ENCODE measurements at regions not wholly inside any gene's neighbourhood (a gene's known extent, or its start where the extent isn't known, plus 50 kb on each side); places are given as distances from the start of the nearest gene placed in this dataset.
"Not testable (repeated sequence)": the region's sequence is repeated elsewhere in the genome, so short reads cannot be mapped to it uniquely, and the experiment has no call there.

DNA sequence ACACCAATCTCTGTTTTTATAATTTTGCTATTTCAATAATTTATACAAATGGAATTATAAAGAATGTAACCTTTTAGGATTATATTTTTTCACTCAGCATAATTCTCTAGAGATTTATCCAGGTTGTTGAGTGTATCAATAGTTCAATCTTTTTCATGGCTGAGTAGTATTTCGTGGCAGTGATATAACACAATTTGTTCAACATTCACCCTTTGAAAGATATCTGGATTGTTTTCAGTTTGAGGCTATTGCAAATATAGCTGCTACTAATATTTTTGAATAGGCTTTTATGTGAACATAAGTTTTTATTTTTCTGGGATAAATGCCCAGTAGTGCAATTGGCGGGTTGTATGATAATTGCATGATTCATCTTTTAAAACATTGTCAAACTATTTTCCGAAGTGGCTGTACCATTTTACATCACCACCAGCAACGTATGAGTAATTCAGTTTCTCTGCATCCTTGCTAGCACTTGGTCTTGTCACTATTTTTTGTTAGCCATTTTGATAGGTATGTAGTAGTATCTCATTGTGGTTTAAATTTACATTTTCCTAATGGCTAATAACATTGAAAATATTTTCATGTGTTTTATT, 55.6 kb upstream of the ABCD3 start:
- DNase-seq = no peak

DNA sequence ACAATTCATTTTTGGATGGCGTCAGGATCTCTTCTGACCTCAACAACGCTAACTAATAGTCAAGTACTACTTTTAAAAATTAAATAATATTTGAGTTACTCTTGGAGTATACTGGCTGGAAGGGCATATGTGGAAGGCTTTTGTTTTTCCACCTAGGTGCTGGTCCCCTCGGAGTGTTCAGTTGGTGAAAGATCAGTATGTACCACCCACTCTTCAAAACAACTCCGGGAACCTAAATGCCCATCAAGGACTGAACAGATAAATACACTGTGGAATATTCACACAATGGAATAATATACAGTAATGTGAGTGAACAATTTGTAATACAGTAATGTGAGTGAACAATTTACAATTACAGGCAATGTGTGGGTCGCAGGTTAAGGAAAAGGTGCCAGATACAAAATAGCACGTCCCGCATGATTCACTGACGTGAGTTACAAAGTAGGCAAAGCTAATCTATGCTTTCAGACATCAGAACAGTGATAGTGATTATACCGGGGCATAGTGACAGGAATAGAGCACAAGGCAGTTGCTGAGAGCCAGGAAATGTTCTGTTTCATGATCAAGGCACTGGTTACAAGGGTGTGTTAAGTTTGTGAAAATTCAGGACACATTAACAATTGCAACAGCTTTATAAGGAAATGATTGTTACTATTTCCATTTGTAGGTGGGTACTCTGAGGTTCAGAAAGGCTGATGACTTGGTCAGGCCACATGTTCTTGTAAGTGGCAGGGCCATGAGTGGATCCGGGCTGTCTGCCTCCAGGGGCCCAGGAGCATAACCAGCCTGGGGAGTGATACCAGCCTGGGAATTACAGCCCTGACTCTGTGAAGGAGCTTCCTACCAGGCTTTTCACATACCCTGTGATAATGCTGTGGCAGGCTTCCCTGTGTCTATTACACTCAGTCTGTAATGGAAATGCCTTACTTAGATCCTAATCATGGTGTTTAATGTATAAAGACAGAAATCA, 59.3 kb upstream of the ABCD3 start:
- no peak for DNase-seq

- DNase-seq = no peak
These were observed 60.5 kb upstream of the ABCD3 start for GRCh38 chr1:94357661-94358060.

- DNase-seq = no peak
These were observed 62.7 kb upstream of the ABCD3 start for GRCh38 chr1:94355485-94355980.

DNA sequence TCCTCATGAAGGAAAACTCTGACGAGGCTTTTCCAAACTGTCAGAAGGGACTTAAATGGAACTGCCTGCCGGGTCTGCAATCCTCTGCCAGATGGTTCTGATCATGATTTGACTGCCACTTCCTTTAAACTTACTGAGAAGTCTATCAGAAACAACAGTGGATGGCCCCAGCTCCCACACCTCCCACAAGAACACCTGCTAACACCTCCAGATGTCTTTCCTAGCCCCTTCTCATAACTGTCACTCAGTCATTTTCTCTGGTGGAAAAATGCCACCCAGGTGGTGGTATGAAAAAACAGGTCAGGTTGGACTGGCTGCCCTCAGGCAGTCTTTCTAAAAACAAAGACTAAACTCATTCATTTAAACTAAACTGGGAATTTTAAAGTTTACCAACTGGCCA, 66.7 kb upstream of the ABCD3 start:
- DNase-seq = no peak

DNA sequence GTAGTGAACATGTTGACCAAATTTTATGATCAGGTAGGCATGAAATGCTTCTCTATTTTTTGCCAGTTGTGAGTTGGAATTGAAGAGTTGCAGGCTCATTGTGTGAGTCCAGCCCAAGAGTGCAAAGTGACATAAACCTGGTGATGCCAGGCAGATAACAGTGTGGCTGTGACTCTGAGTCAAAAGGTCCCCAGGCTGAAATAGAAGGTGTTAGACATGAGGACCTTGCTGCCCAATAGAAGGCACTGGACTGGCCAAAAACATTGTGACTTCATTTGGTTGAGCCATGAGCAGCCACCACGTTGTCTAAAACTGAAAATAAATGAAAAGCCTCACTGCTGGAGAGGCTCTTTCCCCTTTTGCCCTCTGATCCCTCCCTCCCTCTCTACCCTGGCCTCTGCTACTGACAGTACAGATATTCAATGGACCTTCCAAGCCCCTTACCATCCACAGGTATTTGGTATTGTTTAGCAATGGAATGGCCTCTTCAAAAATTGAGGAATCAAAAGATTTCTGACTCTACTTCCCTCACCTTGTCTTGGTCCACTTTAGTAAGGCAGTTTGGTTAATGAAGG, 67.8 kb upstream of the ABCD3 start:
- no peak for DNase-seq

- DNase-seq = no peak
These were observed 68.3 kb upstream of the ABCD3 start for GRCh38 chr1:94349853-94350252.

- not testable (repeated sequence) for DNase-seq
These were observed 69.8 kb upstream of the ABCD3 start for GRCh38 chr1:94348386-94348785.

GRCh38 chr1:94345148-94345721, 73.0 kb upstream of the ABCD3 start:
- no peak for DNase-seq

- no peak for DNase-seq
These were observed 75.8 kb upstream of the ABCD3 start for GRCh38 chr1:94342416-94342815.

- DNase-seq = no peak
These were observed 78.8 kb upstream of the ABCD3 start for GRCh38 chr1:94339206-94339927.

DNA sequence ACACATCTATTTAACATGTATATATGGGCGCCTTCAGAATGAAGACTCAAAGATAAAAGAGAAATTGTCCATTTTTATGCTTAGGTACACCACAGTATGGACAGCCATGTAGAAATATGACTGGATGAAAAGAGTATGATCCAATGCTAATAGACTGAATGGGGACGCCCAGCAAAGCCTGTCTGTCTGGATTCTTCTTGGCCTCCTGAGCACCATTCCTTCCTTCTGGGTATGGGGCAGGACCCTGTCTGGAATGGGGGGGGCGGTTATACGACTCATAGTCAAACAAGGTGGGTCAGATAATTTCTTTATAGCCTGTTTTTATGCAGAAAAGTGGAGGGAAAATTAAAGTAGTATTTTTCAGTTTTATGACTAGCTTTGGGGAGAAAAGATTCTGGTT, 81.2 kb upstream of the ABCD3 start:
- DNase-seq = no peak

GRCh38 chr1:94335950-94336349, 82.2 kb upstream of the ABCD3 start:
- DNase-seq = peak; percentile 12 to 37

- no peak for DNase-seq
These were observed 82.7 kb upstream of the ABCD3 start for GRCh38 chr1:94335447-94335846.

- DNase-seq = no peak
These were observed 83.4 kb upstream of the ABCD3 start for GRCh38 chr1:94334764-94335163.

GRCh38 chr1:94332952-94333351, 85.2 kb upstream of the ABCD3 start:
- no peak for DNase-seq

GRCh38 chr1:94332516-94332915, 85.7 kb upstream of the ABCD3 start:
- no peak for DNase-seq

DNA sequence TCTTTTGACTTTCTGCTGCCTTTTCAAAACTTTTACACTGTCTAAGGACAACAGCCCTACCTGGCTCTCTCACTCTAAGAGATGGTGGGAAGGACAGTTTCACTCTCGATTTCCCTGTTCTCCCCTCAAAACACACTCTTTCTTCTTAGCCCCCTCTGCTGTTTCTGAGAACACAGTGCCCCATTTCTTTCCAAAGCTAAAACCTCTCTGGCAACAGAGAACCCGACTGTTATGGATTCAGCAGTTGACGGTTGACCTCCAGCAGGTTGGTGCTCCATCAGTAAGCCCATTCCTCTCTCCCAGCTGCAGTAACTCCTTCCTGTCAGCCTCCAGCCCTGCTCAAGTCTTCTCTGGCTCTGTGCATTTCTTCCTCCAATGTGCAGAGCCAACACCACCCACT, 88.2 kb upstream of the ABCD3 start:
- no peak for DNase-seq

- no peak for DNase-seq
These were observed 88.9 kb upstream of the ABCD3 start for GRCh38 chr1:94329276-94329675.

- DNase-seq = no peak
These were observed 89.8 kb upstream of the ARHGAP29 start for GRCh38 chr1:94327001-94327690.

DNA sequence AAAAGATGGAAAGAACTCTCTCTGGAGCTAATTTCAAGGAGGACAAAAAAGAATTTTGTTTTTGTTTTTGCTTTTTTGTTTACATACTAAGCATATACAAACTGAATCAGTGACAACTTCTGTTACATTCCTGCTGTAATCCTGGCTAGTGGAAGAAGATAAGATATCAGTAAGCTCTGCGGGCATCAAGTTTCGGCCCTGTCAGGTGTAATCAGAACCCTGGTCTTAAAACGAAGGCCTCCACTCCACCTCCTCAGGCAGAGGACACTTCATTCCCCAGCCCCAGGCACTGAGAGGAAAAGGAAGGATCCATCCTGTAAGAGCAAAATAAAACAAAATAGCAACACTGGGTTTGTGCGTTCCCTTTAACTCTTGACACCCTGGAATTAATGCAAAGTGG, 88.9 kb upstream of the ARHGAP29 start:
- DNase-seq = no peak
